Mammary epithelial cell (primary cell): ENCODE measurements at regions not wholly inside any gene's neighbourhood (a gene's known extent, or its start where the extent isn't known, plus 50 kb on each side); places are given as distances from the start of the nearest gene placed in this dataset.

Experiments used
- CTCF ChIP-seq, 2 donors: IDR thresholded peaks in 1 of 2; conservative IDR thresholded peaks in 1 of 2; 2 replicates each; pipeline ENCODE4 v1.5.1; 2011 to 2012; ENCODE audit warnings: inconsistent platforms in 2 of 2, low read length in 2 of 2, mild to moderate bottlenecking in 2 of 2, control low read depth in 1 of 2, low read depth in 1 of 2; ENCODE audit not compliant: insufficient read depth in 1 of 2; ENCODE audit errors: extremely low read depth in 1 of 2
- EZH2 ChIP-seq: IDR thresholded peaks from 2 replicates; pipeline ENCODE4 v1.6.1; 2012; ENCODE audit warnings: low read length, inconsistent platforms, borderline replicate concordance

GRCh38 chr10:120755771-120756170 lies 95.4 kb upstream of the WDR11 start:
- TF ChIP-seq CTCF (conservative IDR thresholded peaks at IDR 0.05 in 1 of 2, IDR thresholded peaks at IDR 0.05 in 1 of 2; ENCODE audit: extremely low read depth in 1 of 2, insufficient read depth in 1 of 2, low read depth in 1 of 2, low read length in 2 of 2) (no peak), EZH2 (no peak)
